ENCODE measurements at regions not wholly inside any gene's neighbourhood (a gene's known extent, or its start where the extent isn't known, plus 50 kb on each side); places are given as distances from the start of the nearest gene placed in this dataset.

- TF ChIP-seq CTCF (IDR thresholded peaks at IDR 0.05) = no peak
- TF ChIP-seq POLR2A (IDR thresholded peaks at IDR 0.05) = no peak
- no peak for TF ChIP-seq POLR2AphosphoS5 (IDR thresholded peaks at IDR 0.05)
Measured at GRCh38 chr18:51813740-51814139, 526.3 kb upstream of the DCC start.

All from stomach (tissue), 4 donors.